DND-41 (cell line): ENCODE measurements at regions not wholly inside any gene's neighbourhood (a gene's known extent, or its start where the extent isn't known, plus 50 kb on each side); places are given as distances from the start of the nearest gene placed in this dataset.

Source experiments
- ATAC-seq: fragments of 200-7000 bp; cut with Tn5 transposase; 3 replicates; pipeline ENCODE4 v1.9.1; 2021; ENCODE audit warnings: low read depth; ENCODE audit not compliant: insufficient read depth
- DNase-seq: peaks from one replicate; pipeline ENCODE4 v3.0.0-alpha.2; 2020
- H2AFZ ChIP-seq: 2 replicates; pipeline ENCODE4 v1.6.0; 2012; ENCODE audit warnings: low read depth, low read length
- H3K27ac ChIP-seq: 2 replicates; pipeline ENCODE4 v1.5.1; 2012; ENCODE audit warnings: low read length, inconsistent platforms
- H3K27me3 ChIP-seq: fragments of 200-600 bp; sonication (generic); 2 replicates; pipeline ENCODE4 v1.6.0; 2012; ENCODE audit warnings: low read length, mild to moderate bottlenecking, inconsistent platforms; ENCODE audit not compliant: insufficient read depth, poor library complexity
- H3K36me3 ChIP-seq: 2 replicates; pipeline ENCODE4 v1.5.1; 2012; ENCODE audit warnings: low read length, inconsistent platforms; ENCODE audit not compliant: insufficient read depth
- H3K4me1 ChIP-seq: 2 replicates; pipeline ENCODE4 v1.5.1; 2012; ENCODE audit warnings: mild to moderate bottlenecking, low read length; ENCODE audit not compliant: insufficient read depth
- H3K4me2 ChIP-seq: 2 replicates; pipeline ENCODE4 v1.6.0; 2012; ENCODE audit warnings: mild to moderate bottlenecking, moderate library complexity, low read length, inconsistent platforms; ENCODE audit not compliant: insufficient read depth
- H3K4me3 ChIP-seq, 2 experiments: fragments of 200-600 bp in 1 of 2; shearing (Covaris generic) in 1 of 2; 2 replicates each; pipeline ENCODE4 v1.5.1; 2012 to 2016; ENCODE audit warnings: inconsistent platforms in 2 of 2, low read length in 2 of 2, mild to moderate bottlenecking in 2 of 2, low read depth in 1 of 2, moderate library complexity in 1 of 2
- H3K79me2 ChIP-seq: 2 replicates; pipeline ENCODE4 v1.6.0; 2012; ENCODE audit warnings: low read length, inconsistent platforms; ENCODE audit not compliant: insufficient read depth
- H3K9ac ChIP-seq: 2 replicates; pipeline ENCODE4 v1.6.0; 2012; ENCODE audit warnings: low read depth, mild to moderate bottlenecking, inconsistent platforms, low read length, moderate library complexity
- H3K9me3 ChIP-seq: 2 replicates; pipeline ENCODE4 v1.5.1; 2012; ENCODE audit warnings: low read length, moderate library complexity, mild to moderate bottlenecking, inconsistent platforms; ENCODE audit not compliant: insufficient read depth, severe bottlenecking
- H4K20me1 ChIP-seq: 2 replicates; pipeline ENCODE4 v1.6.0; 2012; ENCODE audit warnings: low read length; ENCODE audit not compliant: insufficient read depth
- CTCF ChIP-seq: IDR thresholded peaks from 2 replicates; pipeline ENCODE4 v1.5.1; 2012; ENCODE audit warnings: borderline replicate concordance, low read length, moderate library complexity, mild to moderate bottlenecking; ENCODE audit not compliant: poor library complexity, severe bottlenecking; ENCODE audit errors: extremely low read depth
- EZH2 ChIP-seq: IDR thresholded peaks from 3 replicates; pipeline ENCODE4 v1.6.1; 2012; ENCODE audit warnings: borderline replicate concordance, low read depth, mild to moderate bottlenecking, moderate library complexity, low read length, inconsistent platforms; ENCODE audit not compliant: severe bottlenecking

- no peaks in the 10 kb centered on the region for H3K4me1 ChIP-seq
- no peak overlapping the region for H3K4me3 ChIP-seq
- H3K27me3 ChIP-seq: no peaks in the 10 kb centered on the region
- no peaks in the 10 kb centered on the region for H3K79me2 ChIP-seq
- H3K27ac ChIP-seq: no peak overlapping the region
- H2AFZ ChIP-seq: no peak overlapping the region
- H3K36me3 ChIP-seq: no peaks in the 10 kb centered on the region
- no peaks in the 10 kb centered on the region for H4K20me1 ChIP-seq
- H3K9me3 ChIP-seq: no peaks in the 10 kb centered on the region
- no peak for TF ChIP-seq CTCF
- TF ChIP-seq EZH2: no peak
- DNase-seq (no peak), ATAC-seq (no peak)
- no peak overlapping the region for H3K4me2 ChIP-seq
- no peak overlapping the region for H3K9ac ChIP-seq
Measured at GRCh38 chr2:88303865-88304264, 133.7 kb downstream of the THNSL2 start.

- Histone ChIP-seq H3K4me1 (no peaks in the 10 kb centered on the region), H3K9me3 (no peaks in the 10 kb centered on the region), H3K79me2 (no peaks in the 10 kb centered on the region), H2AFZ (no peak overlapping the region), H3K9ac (no peak overlapping the region), H3K4me2 (no peak overlapping the region), H3K36me3 (no peaks in the 10 kb centered on the region), H3K27me3 (no peaks in the 10 kb centered on the region), H3K27ac (no peak overlapping the region), H3K4me3 (no peak overlapping the region), H4K20me1 (no peaks in the 10 kb centered on the region)
- no peak for ATAC-seq
- TF ChIP-seq CTCF (no peak), EZH2 (no peak)
- no peak for DNase-seq
Measured at GRCh38 chr2:88296247-88296646, 126.1 kb downstream of the THNSL2 start.

GRCh38 chr2:88283886-88284592 is 113.9 kb downstream of the THNSL2 start:
- Histone ChIP-seq H2AFZ (no peak overlapping the region), H4K20me1 (no peaks in the 10 kb centered on the region), H3K4me3 (no peak overlapping the region), H3K27me3 (peaks cover 4% of the 10 kb centered on the region), H3K4me1 (no peaks in the 10 kb centered on the region), H3K4me2 (no peak overlapping the region), H3K27ac (no peak overlapping the region), H3K9me3 (no peaks in the 10 kb centered on the region), H3K79me2 (no peaks in the 10 kb centered on the region), H3K36me3 (no peaks in the 10 kb centered on the region), H3K9ac (no peak overlapping the region)
- TF ChIP-seq CTCF (no peak), EZH2 (no peak)
- no peak for ATAC-seq
- DNase-seq: no peak
